Lung (tissue), 11 donors: ENCODE measurements at regions not wholly inside any gene's neighbourhood (a gene's known extent, or its start where the extent isn't known, plus 50 kb on each side); places are given as distances from the start of the nearest gene placed in this dataset.

Source experiments
- ATAC-seq: fragments of 200-7000 bp; cut with Tn5 transposase; one replicate; pipeline ENCODE4 v1.9.1; 2020; ENCODE audit warnings: moderate number of reproducible peaks; ENCODE audit not compliant: insufficient read depth, low FRiP score
- DNase-seq, 3 donors: peaks; one replicate each; pipeline ENCODE4 v3.0.0-alpha.2; 2013 to 2017
- H3K27ac ChIP-seq, 2 donors: one replicate each; pipeline ENCODE4 v1.5.1; 2013; ENCODE audit warnings: mild to moderate bottlenecking in 2 of 2, moderate library complexity in 2 of 2, control low read depth in 1 of 2, inconsistent platforms in 1 of 2, low read depth in 1 of 2, low read length in 1 of 2
- H3K27me3 ChIP-seq, 3 donors: one replicate each; pipeline ENCODE4 v1.5.1; 2013; ENCODE audit warnings: low read length in 2 of 3; ENCODE audit not compliant: control insufficient read depth in 3 of 3, insufficient read depth in 3 of 3
- H3K36me3 ChIP-seq, 4 donors: one replicate each; pipeline ENCODE4 v1.5.1; 2013; ENCODE audit warnings: low read length in 4 of 4, mild to moderate bottlenecking in 1 of 4, moderate library complexity in 1 of 4; ENCODE audit not compliant: control insufficient read depth in 4 of 4, insufficient read depth in 4 of 4
- H3K4me1 ChIP-seq, 5 donors: one replicate each; pipeline ENCODE4 v1.5.1; 2013; ENCODE audit warnings: low read length in 5 of 5, mild to moderate bottlenecking in 2 of 5, moderate library complexity in 1 of 5; ENCODE audit not compliant: control insufficient read depth in 5 of 5, insufficient read depth in 5 of 5
- H3K4me3 ChIP-seq: one replicate; pipeline ENCODE4 v1.5.1; 2013; ENCODE audit warnings: mild to moderate bottlenecking, control low read depth, moderate library complexity
- H3K9ac ChIP-seq, 2 donors: one replicate each; pipeline ENCODE4 v1.5.1; 2013; ENCODE audit warnings: low read length in 2 of 2, control low read depth in 1 of 2; ENCODE audit not compliant: insufficient read depth in 1 of 2
- H3K9me3 ChIP-seq, 4 donors: one replicate each; pipeline ENCODE4 v1.5.1; 2013; ENCODE audit warnings: low read length in 3 of 4, mild to moderate bottlenecking in 1 of 4, moderate library complexity in 1 of 4; ENCODE audit not compliant: control insufficient read depth in 4 of 4, insufficient read depth in 3 of 4
- CTCF ChIP-seq: IDR thresholded peaks from 2 replicates; pipeline ENCODE4 v1.5.1; 2012; ENCODE audit warnings: mild to moderate bottlenecking; ENCODE audit errors: control extremely low read depth, extremely low read depth
- WGBS, 2 donors: extraction: QIAGEN DNeasy Blood & Tissue Kit; methylation state at CpG; one replicate each; pipeline ENCODE4 v1.1.7; 2013; 5-methylcytosine and 5-hydroxymethylcytosine counted together
- donor health status: control.
- donor health status: control.
- donor health status: Bipolar disorder and iron deficiency.
- donor health status: healthy.
- donor health status: DM: yes; HTN: yes; CAD: no.

DNA sequence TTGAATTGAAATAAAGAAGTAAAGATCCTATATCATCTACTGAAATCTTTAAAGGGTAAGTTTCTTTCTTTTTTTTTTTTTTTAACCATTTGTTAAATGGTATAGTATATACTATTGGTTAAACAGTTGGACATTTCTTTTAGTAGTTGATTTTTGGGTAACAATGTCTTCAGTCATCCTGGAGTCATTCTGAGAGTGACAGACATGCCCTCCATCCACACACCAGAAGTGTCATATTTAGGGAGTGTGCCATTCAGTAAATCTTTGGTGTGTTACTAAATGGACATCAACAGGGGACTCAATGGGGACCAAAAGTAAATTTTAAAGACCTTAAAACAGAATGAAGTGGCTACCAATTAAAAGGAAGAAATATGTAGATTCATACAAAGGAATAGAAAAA is 50.8 kb upstream of the SLC39A10 start:
- Histone ChIP-seq H3K4me1 (no peaks in the 10 kb centered on the region), H3K27ac (no peak overlapping the region), H3K27me3 (no peaks in the 10 kb centered on the region), H3K9ac (no peak overlapping the region), H3K4me3 (no peak overlapping the region), H3K36me3 (no peaks in the 10 kb centered on the region), H3K9me3 (no peaks in the 10 kb centered on the region)
- DNase-seq (no peak), ATAC-seq (no peak)
- no peak for TF ChIP-seq CTCF

- H3K4me3 ChIP-seq, result no peak overlapping the region
- ATAC-seq (no peak), DNase-seq (no peak)
- no peaks in the 10 kb centered on the region for H3K9me3 ChIP-seq
- H3K9ac ChIP-seq, result no peak overlapping the region
- H3K36me3 ChIP-seq, result no peaks in the 10 kb centered on the region
- no peaks in the 10 kb centered on the region for H3K4me1 ChIP-seq
- TF ChIP-seq CTCF, result no peak
- WGBS, 2 donors, result 87 to 90% methylated on average over 5 of the region's 5 CpGs
- no peaks in the 10 kb centered on the region for H3K27me3 ChIP-seq
- H3K27ac ChIP-seq, result no peak overlapping the region
These were observed 52.3 kb upstream of the SLC39A10 start for GRCh38 chr2:195604706-195605105.

DNA sequence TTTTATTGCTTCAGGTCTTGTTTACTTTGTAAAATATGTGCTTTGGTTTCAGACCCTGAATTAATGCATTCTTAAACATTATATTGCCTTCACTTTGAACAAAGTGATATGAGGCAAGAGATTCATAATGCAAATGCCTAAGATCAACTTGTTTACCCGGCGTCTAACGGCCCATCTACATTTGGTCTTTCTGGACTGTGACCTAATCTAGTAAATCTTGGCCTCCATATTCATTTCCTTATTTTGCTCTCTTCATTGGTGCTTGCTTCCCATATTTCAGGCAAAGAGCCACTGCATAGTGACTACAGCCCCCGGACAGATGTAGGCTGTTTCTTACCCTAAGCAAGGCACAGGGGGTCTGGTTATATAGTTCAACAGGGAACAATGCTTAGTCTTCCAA is 53.0 kb upstream of the SLC39A10 start:
- Histone ChIP-seq H3K36me3 (no peaks in the 10 kb centered on the region), H3K4me3 (no peak overlapping the region), H3K9ac (no peak overlapping the region), H3K4me1 (no peaks in the 10 kb centered on the region), H3K27me3 (no peaks in the 10 kb centered on the region), H3K27ac (no peak overlapping the region), H3K9me3 (no peaks in the 10 kb centered on the region)
- WGBS, 2 donors, result 78 to 89% methylated on average over 4 of the region's 4 CpGs
- ATAC-seq (no peak), DNase-seq (no peak)
- no peak for TF ChIP-seq CTCF

DNA sequence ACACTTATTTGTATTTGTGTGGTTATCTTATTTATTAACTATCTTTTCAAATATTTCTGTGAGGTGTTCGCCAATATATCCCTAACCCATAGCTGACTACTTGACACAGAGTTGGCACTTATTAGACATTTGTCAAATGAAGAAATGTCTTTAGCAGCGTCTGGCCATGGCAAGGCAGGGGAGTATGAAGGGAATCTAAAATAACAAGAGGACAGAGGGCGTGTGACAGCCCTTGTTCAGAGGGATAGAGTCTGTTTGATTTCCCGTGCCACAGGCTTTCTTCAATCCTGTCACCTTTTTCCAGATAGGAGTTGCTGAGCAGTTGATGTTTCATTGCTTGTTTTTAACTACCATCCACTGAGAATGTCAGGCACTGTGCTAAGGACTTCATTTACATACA is 53.6 kb upstream of the SLC39A10 start:
- ATAC-seq (no peak), DNase-seq (no peak)
- H3K4me3 ChIP-seq, result no peak overlapping the region
- no peak overlapping the region for H3K27ac ChIP-seq
- no peak for TF ChIP-seq CTCF
- H3K36me3 ChIP-seq, result no peaks in the 10 kb centered on the region
- H3K4me1 ChIP-seq, result no peaks in the 10 kb centered on the region
- no peaks in the 10 kb centered on the region for H3K27me3 ChIP-seq
- 82 to 89% methylated on average over 4 of the region's 4 CpGs for WGBS, 2 donors
- H3K9ac ChIP-seq, result no peak overlapping the region
- no peaks in the 10 kb centered on the region for H3K9me3 ChIP-seq
